AG10803 (cell line): ENCODE measurements at regions not wholly inside any gene's neighbourhood (a gene's known extent, or its start where the extent isn't known, plus 50 kb on each side); places are given as distances from the start of the nearest gene placed in this dataset.

Source experiments
- DNase-seq: peaks from one replicate; pipeline ENCODE4 v3.0.0; 2010; ENCODE audit warnings: low read depth
- H3K4me3 ChIP-seq: 2 replicates; pipeline ENCODE4 v1.5.1; 2011; ENCODE audit warnings: mild to moderate bottlenecking, low read length, control low read depth
- TF ChIP-seq, protein P1 (sequence below): conservative IDR thresholded peaks from 2 replicates; pipeline ENCODE4 v1.5.1; 2011; ENCODE audit warnings: mild to moderate bottlenecking, low read length, control low read depth, inconsistent platforms

DNA sequence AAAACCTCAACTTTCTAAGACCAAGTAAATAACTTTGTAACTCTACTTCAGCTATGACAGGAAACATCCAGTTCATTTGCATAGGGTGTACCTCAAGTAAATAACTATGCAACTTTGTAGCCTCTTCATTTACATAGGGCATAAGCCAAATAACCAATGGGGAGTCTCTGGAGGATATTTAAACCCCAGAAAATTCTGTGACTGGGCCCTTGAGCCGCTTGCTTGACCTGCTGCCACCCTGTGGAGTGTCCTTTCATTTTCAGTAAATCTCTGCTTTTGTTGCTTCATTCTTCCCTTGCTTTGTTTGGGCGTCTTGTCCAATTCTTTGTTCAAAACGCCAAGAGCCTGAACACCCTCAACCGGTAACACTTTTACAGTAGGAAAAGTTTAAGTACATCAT, 1112.7 kb upstream of the NRXN1 start:
- H3K4me3 ChIP-seq: no peak overlapping the region
- no peak for DNase-seq
- TF ChIP-seq, protein P1, sequence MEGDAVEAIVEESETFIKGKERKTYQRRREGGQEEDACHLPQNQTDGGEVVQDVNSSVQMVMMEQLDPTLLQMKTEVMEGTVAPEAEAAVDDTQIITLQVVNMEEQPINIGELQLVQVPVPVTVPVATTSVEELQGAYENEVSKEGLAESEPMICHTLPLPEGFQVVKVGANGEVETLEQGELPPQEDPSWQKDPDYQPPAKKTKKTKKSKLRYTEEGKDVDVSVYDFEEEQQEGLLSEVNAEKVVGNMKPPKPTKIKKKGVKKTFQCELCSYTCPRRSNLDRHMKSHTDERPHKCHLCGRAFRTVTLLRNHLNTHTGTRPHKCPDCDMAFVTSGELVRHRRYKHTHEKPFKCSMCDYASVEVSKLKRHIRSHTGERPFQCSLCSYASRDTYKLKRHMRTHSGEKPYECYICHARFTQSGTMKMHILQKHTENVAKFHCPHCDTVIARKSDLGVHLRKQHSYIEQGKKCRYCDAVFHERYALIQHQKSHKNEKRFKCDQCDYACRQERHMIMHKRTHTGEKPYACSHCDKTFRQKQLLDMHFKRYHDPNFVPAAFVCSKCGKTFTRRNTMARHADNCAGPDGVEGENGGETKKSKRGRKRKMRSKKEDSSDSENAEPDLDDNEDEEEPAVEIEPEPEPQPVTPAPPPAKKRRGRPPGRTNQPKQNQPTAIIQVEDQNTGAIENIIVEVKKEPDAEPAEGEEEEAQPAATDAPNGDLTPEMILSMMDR: no peak

DNA sequence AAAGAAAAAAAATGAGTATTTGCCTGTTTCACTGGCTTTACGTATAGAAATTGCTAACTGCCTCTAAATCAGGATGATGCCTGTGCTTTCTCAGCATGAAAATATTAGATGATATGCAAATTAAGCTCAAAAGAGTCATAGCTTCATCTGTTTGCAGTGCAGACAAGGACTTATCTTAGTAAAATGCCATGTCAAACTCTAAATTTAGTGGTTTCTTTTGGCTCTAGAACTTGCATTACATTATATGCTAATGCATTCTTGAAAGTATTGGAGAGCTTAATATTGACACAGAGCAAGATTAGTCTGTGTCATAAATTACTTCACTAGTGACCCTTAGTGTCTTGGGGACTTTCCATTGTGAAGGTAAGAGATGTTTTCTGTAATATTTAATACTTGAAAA, 1109.1 kb upstream of the NRXN1 start:
- TF ChIP-seq, protein P1: no peak
- no peak for DNase-seq
- H3K4me3 ChIP-seq: no peak overlapping the region

DNA sequence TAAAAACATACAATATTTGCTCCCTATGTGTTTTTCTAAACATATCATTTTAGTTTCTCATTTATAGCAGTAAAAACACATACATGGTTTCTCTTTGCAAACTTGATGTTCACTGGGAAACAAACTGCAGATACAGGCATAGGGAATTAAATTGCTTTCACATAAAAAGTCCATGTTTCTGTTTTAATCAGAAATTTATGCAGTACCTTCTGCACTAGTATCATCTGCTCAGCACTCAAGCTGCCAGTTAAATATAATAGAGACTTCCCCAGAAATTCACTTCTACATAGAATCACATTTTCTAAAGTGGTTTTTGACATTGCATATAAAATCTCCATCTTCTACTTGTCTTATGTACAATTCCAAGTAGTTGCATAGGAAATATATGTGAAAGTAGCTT, 1107.3 kb upstream of the NRXN1 start:
- H3K4me3 ChIP-seq: no peak overlapping the region
- DNase-seq: no peak
- TF ChIP-seq, protein P1: no peak

DNA sequence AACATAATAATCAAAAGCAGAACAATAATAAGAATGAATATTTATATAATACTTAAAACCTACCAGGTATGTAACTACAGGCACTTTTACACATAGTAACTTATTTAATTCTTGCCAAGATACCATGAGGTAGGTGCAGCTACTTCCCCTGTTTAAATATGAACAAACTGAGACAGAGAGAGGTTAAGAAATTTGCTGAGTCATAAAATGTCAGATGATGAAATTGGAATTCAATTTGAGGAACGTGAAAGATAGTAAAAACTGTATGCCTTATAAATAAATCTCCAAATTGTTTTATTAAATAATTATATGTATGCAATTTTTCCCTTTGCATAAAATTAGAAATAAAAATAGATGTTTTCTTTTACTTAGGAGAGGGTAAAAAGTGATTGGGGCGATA, 1103.3 kb upstream of the NRXN1 start:
- TF ChIP-seq, protein P1: no peak
- no peak overlapping the region for H3K4me3 ChIP-seq
- peak; percentile 0 for DNase-seq

DNA sequence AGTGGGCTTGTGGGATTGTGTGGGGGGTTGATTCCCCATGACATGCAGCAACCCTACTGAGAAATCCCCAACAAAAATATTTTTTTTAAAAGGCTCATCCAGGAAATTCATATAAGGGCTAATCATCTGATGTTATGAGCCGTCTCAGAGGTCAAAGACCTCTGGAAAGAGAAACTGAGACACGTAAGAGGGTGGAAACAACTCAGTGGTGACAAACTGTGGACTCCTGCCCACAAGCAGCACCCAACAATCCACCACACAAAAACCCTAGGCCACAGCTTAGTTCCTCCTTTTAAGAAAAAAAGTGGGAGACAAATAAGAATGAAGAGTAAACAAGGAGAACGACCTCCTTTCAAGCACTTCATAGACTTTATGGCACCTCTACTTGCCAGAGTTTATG, 1096.1 kb upstream of the NRXN1 start:
- no peak overlapping the region for H3K4me3 ChIP-seq
- no peak for DNase-seq
- TF ChIP-seq, protein P1: no peak

DNA sequence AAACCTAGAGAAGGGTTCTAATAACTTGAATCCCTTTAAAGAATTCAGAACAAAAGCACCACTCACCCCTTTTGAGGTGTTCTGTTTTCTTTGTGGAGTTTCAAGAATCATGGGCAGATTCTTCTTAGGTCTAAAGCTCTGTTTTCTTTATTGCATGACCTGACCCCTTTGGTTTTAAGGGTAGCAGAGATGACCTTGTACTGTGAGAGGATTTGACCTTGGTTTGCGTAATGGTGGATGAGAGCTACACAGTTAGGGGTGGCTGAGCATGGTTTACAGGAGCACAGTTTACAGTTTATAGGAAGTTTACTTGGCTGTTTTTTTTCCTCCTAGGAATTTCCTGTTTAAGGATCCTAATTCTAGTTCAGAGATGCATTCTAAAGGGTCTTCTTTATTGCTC, 1095.6 kb upstream of the NRXN1 start:
- H3K4me3 ChIP-seq: no peak overlapping the region
- DNase-seq: no peak
- TF ChIP-seq, protein P1: no peak

DNA sequence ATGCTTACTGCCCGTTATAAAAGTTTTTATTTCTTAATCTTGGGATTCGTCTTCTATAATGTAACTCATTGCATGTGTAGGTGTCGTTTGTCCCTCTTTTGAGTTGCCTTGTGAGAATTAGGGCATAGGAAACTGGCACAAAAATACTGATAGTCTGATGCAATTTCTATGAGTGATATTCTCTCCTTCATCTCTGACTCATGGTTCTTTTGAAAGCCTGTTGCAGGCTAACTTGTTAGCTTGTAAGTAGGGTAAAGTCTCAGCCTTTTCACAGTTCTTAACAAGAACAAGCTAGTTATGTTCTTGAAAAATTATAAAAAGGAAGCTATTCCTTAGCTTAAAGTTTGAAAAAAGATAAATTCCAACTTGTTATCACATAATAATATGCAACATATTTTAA, 1085.4 kb upstream of the NRXN1 start:
- DNase-seq: peak; percentile 15
- TF ChIP-seq, protein P1: no peak
- H3K4me3 ChIP-seq: no peak overlapping the region
